Endothelial cell of umbilical vein (primary cell): ENCODE measurements at regions not wholly inside any gene's neighbourhood (a gene's known extent, or its start where the extent isn't known, plus 50 kb on each side); places are given as distances from the start of the nearest gene placed in this dataset.

Experiments
- BruUV-seq: library from RNA; stranded (reverse); fragments of 400-500 nt; replicated peaks from 2 replicates; lab custom pipeline; 2021; lab: Mats Ljungman, UMichigan
- CTCF ChIA-PET: fragments of 300-600, 350-600 bp; sonication (Branson Sonifier 250); formaldehyde crosslinking; loops from one replicate; lab custom pipeline; 2021; ENCODE audit warnings: antibody characterized with exemption, inconsistent platforms; lab: Charles Lee
- POLR2A ChIA-PET: fragments of 300-600, 350-600 bp; sonication (Branson Sonifier 250); formaldehyde crosslinking; loops from one replicate; lab custom pipeline; 2021; ENCODE audit warnings: antibody characterized with exemption, inconsistent platforms; lab: Charles Lee
- DNase-seq: peaks from one replicate; pipeline ENCODE4 v3.0.0-alpha.2; 2011; ENCODE audit warnings: low read depth, low spot score
- FAIRE-seq: peaks from 2 replicates; lab custom pipeline; 2011; peaks lifted over from hg19 to GRCh38; lab: Jason Lieb, UNC
- H2AFZ ChIP-seq: 2 replicates; pipeline ENCODE4 v1.6.0; 2012; ENCODE audit warnings: low read depth, low read length, control low read depth, inconsistent platforms
- H3K27ac ChIP-seq: 2 replicates; pipeline ENCODE4 v1.5.1; 2011; ENCODE audit warnings: low read depth, mild to moderate bottlenecking, control low read depth, low read length, moderate library complexity; ENCODE audit not compliant: insufficient read depth
- H3K27me3 ChIP-seq, 2 experiments: 2 replicates each; pipeline versions ENCODE4 v1.6.0 to v1.6.1; 2011; ENCODE audit warnings: low read length in 2 of 2, mixed read lengths in 1 of 2; ENCODE audit not compliant: control insufficient read depth in 2 of 2, insufficient read depth in 2 of 2
- H3K36me3 ChIP-seq, 2 experiments: 2 replicates in 1 of 2; 3 replicates in 1 of 2; pipeline ENCODE4 v1.5.1; 2011; ENCODE audit warnings: low read length in 2 of 2, mild to moderate bottlenecking in 1 of 2, moderate library complexity in 1 of 2; ENCODE audit not compliant: control insufficient read depth in 2 of 2, insufficient read depth in 2 of 2; ENCODE audit errors: extremely low read depth in 1 of 2
- H3K4me1 ChIP-seq: 3 replicates; pipeline ENCODE4 v1.5.1; 2011; ENCODE audit warnings: mild to moderate bottlenecking, low read length; ENCODE audit not compliant: control insufficient read depth, insufficient read depth; ENCODE audit errors: extremely low read depth
- H3K4me2 ChIP-seq: 2 replicates; pipeline ENCODE4 v1.6.1; 2011; ENCODE audit warnings: low read length, control low read depth, mixed read lengths; ENCODE audit not compliant: insufficient read depth
- H3K4me3 ChIP-seq, 3 experiments: fragments of 200-600 bp in 1 of 3; sonication (generic), shearing (Covaris generic) in 1 of 3; replicated peaks in 1 of 3; 2 replicates each; pipeline ENCODE4 v1.5.1; 2011 to 2016; ENCODE audit warnings: control low read depth in 3 of 3, low read length in 3 of 3, mild to moderate bottlenecking in 2 of 3, inconsistent platforms in 1 of 3, low read depth in 1 of 3, moderate library complexity in 1 of 3; ENCODE audit not compliant: insufficient read depth in 1 of 3
- H3K79me2 ChIP-seq: 2 replicates; pipeline ENCODE4 v1.6.0; 2012; ENCODE audit warnings: low read length, inconsistent platforms; ENCODE audit not compliant: control insufficient read depth, insufficient read depth
- H3K9ac ChIP-seq: replicated peaks from 2 replicates; pipeline ENCODE3; 2011; ENCODE audit warnings: low read length, control low read depth; ENCODE audit not compliant: insufficient read depth; ENCODE audit errors: extremely low read depth
- H3K9me1 ChIP-seq: replicated peaks from 3 replicates; pipeline ENCODE4 v1.6.0; 2011; ENCODE audit warnings: mild to moderate bottlenecking, low read length; ENCODE audit not compliant: control insufficient read depth, insufficient read depth; ENCODE audit errors: extremely low read depth
- H3K9me3 ChIP-seq: replicated peaks from 2 replicates; pipeline ENCODE4 v1.5.1; 2012; ENCODE audit warnings: low read length, inconsistent platforms; ENCODE audit not compliant: control insufficient read depth, insufficient read depth
- H4K20me1 ChIP-seq: replicated peaks from 2 replicates; pipeline ENCODE3; 2011; ENCODE audit warnings: mild to moderate bottlenecking, low read length; ENCODE audit not compliant: control insufficient read depth, insufficient read depth; ENCODE audit errors: extremely low read depth
- CTCF ChIP-seq, 2 donors: IDR thresholded peaks; 1 replicate in 1 of 2; 2 replicates in 1 of 2; pipeline ENCODE4 v1.5.1; 2011; ENCODE audit warnings: low read length in 2 of 2, mild to moderate bottlenecking in 2 of 2, moderate library complexity in 2 of 2, control low read depth in 1 of 2, inconsistent platforms in 1 of 2, low read depth in 1 of 2; ENCODE audit not compliant: insufficient read depth in 1 of 2; ENCODE audit errors: extremely low read depth in 1 of 2
- EZH2 ChIP-seq: IDR thresholded peaks from 2 replicates; pipeline ENCODE4 v1.6.1; 2012; ENCODE audit warnings: borderline replicate concordance, low read depth, mild to moderate bottlenecking, moderate library complexity, low read length, inconsistent platforms; ENCODE audit not compliant: severe bottlenecking
- FOS ChIP-seq: IDR thresholded peaks from 2 replicates; pipeline ENCODE4 v1.6.1; 2011; ENCODE audit warnings: mild to moderate bottlenecking, low read length, moderate library complexity, borderline replicate concordance; ENCODE audit not compliant: insufficient read depth
- GATA2 ChIP-seq: IDR thresholded peaks from 2 replicates; pipeline ENCODE4 v1.7.0; 2011; ENCODE audit warnings: low read depth, mild to moderate bottlenecking, moderate library complexity, mixed read lengths, low read length; ENCODE audit not compliant: insufficient read length, insufficient read depth
- JUN ChIP-seq: IDR thresholded peaks from 2 replicates; pipeline ENCODE4 v1.6.1; 2011; ENCODE audit warnings: borderline replicate concordance, low read depth; ENCODE audit not compliant: insufficient read length, insufficient read depth
- MAX ChIP-seq: IDR thresholded peaks from 2 replicates; pipeline ENCODE4 v1.6.1; 2011; ENCODE audit not compliant: insufficient read depth, insufficient read length
- MYC ChIP-seq: IDR thresholded peaks from one replicate; pipeline ENCODE4 v1.6.1; 2011; ENCODE audit warnings: mild to moderate bottlenecking, low read depth, low read length
- POLR2A ChIP-seq: IDR thresholded peaks from 2 replicates; pipeline ENCODE4 v1.6.1; 2012; ENCODE audit warnings: low read depth, mild to moderate bottlenecking, control low read depth, low read length
- POLR2AphosphoS5 ChIP-seq: IDR thresholded peaks from 2 replicates; pipeline ENCODE4 v1.6.1; 2012; ENCODE audit warnings: low read depth, mild to moderate bottlenecking, control low read depth, low read length, moderate library complexity; ENCODE audit not compliant: insufficient read depth
- dilution Hi-C: fragments of 300-500 bp; cut with MboI; formaldehyde crosslinking; loops from one replicate; pipeline ENCODE4 v1.15.0; 2019; ENCODE audit warnings: low sequenced_read_pairs; ENCODE audit not compliant: extremely low pct_ligation_motif_present
- intact Hi-C: fragments of 100-400 bp; cut with micrococcal nuclease; formaldehyde crosslinking; loops from one replicate; pipeline ENCODE4 v1.10.0; 2022

- Histone ChIP-seq H3K27me3 (peaks cover 0 to 3% of the 10 kb centered on the region in 2 experiments), H2AFZ (no peak overlapping the region), H4K20me1 (no peaks in the 10 kb centered on the region), H3K79me2 (no peaks in the 10 kb centered on the region), H3K4me3 (no peak overlapping the region), H3K36me3 (no peaks in the 10 kb centered on the region), H3K9me3 (no peaks in the 10 kb centered on the region), H3K9me1 (no peaks in the 10 kb centered on the region), H3K9ac (no peak overlapping the region), H3K27ac (no peak overlapping the region), H3K4me1 (no peaks in the 10 kb centered on the region), H3K4me2 (no peak overlapping the region)
- DNase-seq, result no peak
- TF ChIP-seq MAX, result no peak
- no peak for TF ChIP-seq EZH2
- no peak for TF ChIP-seq FOS
- no peak for TF ChIP-seq MYC
- no peak for TF ChIP-seq POLR2A
- no peak for TF ChIP-seq GATA2
- no peak for TF ChIP-seq CTCF (IDR thresholded peaks at IDR 0.05; ENCODE audit: extremely low read depth in 1 of 2, insufficient read depth in 1 of 2, low read depth in 1 of 2, low read length in 2 of 2)
- no peak for TF ChIP-seq POLR2AphosphoS5
- TF ChIP-seq JUN, result no peak
- POLR2A ChIA-PET, result no interaction called here
- no peak for FAIRE-seq
- intact Hi-C loops (no loop called here), dilution Hi-C loops (no loop called here)
- CTCF ChIA-PET, result no interaction called here
- no TSS peak for BruUV-seq
Observed at GRCh38 chr5:1707467-1707866, 92.2 kb downstream of the MRPL36 start.
